Left cardiac atrium (tissue), 4 donors: ENCODE measurements at regions not wholly inside any gene's neighbourhood (a gene's known extent, or its start where the extent isn't known, plus 50 kb on each side); places are given as distances from the start of the nearest gene placed in this dataset.
"Not testable (repeated sequence)": the region's sequence is repeated elsewhere in the genome, so short reads cannot be mapped to it uniquely, and the experiment has no call there.

Experiments
- ATAC-seq, 2 donors: fragments of 200-7000 bp; cut with Tn5 transposase; one replicate each; pipeline ENCODE4 v1.9.1; 2020; ENCODE audit warnings: mild to moderate bottlenecking in 2 of 2, moderate library complexity in 2 of 2
- DNase-seq: peaks from one replicate; pipeline ENCODE4 v3.0.0-alpha.2; 2020
- intact Hi-C, 2 donors: fragments of 100-400 bp; cut with DNase I; formaldehyde crosslinking; loops; one replicate each; pipeline versions ENCODE4 v1.14.1 to v1.15.1; 2022 to 2023
- donor health status: DM: no; HTN: yes; CAD: no.
- donor health status: DM: no; HTN: yes; CAD: no; lungs with severe emphysema.
- donor health status: DM: yes; HTN: yes; CAD: no.
- donor health status: Dilated cardiomyopathy.

GRCh38 chr9:19662213-19662612 lies 126.6 kb downstream of the SLC24A2 start:
- ATAC-seq (peak in 1 of 2 donors; percentile 93), DNase-seq (no peak)
- intact Hi-C loops, result no loop called here

DNA sequence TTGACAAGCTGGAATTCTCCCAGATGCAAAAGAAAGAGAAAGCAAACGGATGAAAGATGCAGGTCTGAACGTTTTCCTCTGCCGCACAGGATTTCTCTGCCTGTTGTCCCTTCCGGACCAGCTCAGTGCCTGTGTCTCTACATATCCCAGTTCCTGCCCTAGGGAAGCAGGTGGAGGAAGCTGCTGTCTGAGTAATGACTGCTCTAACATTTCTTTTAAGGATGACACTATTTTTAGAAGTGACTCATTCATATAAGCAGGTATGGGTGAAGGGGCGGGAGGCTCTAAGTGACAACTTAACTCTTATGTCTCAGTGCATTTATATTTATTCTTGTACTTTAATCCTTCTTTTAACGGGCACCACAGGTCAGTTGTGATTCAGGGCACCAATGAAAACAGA lies 128.8 kb downstream of the SLC24A2 start:
- no peak for ATAC-seq
- no peak for DNase-seq
- intact Hi-C loops, result no loop called here

DNA sequence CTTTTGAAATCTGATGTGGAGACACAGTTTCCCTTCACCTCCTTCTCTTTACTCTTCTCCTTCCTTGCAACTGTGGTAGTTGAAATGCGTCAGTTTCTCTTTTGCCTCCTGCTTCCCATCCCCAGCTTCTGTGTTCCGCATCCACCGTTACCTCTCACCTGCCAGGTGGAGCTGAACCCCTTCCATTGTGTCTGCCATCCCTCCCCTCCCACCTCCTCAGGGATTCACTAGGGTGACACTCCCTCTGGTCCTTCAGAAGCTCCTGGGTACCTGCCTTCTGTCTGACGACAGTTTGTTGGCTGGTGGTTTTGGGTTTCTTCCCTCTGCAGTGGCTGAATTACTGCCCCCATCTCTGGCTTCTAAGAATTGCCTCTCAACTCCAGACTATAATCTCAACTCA lies 132.1 kb downstream of the SLC24A2 start:
- DNase-seq, result no peak
- intact Hi-C loops, result no loop called here
- no peak for ATAC-seq

- intact Hi-C loops, result no loop called here
- ATAC-seq (no peak), DNase-seq (no peak)
These were observed 137.2 kb downstream of the SLC24A2 start for GRCh38 chr9:19651681-19652080.

DNA sequence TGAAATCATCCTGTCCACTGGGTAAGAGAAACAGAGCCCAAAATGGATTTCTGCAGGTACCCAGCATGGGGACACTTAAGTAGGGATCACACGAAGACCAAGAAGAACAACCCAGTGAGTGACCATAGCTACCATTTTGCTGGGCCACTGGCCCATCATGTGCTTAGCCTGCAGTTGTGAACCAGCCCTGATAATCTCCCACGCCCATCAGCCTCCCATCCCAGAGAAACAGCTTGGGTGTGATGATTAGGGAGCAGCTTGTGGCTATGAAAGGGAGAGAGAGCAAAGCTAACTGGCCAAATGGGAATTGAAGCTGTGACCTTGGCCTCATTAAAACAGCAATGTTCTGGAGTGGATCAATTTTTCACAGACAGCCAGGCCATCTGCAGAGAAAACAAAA lies 138.5 kb downstream of the SLC24A2 start:
- intact Hi-C loops, result no loop called here
- DNase-seq (no peak), ATAC-seq (no peak)

GRCh38 chr9:19649336-19650041 lies 139.3 kb downstream of the SLC24A2 start:
- DNase-seq, result no peak
- intact Hi-C loops, result no loop called here
- ATAC-seq, result peak in 1 of 2 donors; percentile 54

- DNase-seq (no peak), ATAC-seq (peak in 1 of 2 donors; percentile 72)
- intact Hi-C loops, result no loop called here
These were observed 140.2 kb downstream of the SLC24A2 start for GRCh38 chr9:19648672-19649071.

DNA sequence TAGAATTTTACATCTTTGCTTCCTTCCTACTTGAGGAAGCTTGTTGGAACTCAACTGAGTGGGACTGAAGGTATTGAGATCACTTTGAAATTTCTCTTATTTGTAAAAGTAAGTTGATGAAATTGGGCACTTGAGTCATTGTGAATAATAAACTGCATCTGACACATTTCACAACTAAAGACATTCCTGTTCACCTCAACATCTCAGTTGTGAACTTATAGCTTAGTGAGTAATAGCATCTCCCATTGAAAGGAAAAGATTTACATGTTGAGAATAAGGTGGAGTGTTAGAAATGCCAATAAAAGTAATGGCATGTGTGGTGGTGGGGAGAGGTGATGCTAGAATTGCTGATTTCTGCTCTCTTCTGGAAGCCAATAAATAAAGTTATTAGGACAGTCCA lies 145.0 kb downstream of the SLC24A2 start:
- ATAC-seq (no peak), DNase-seq (no peak)
- intact Hi-C loops, result no loop called here

DNA sequence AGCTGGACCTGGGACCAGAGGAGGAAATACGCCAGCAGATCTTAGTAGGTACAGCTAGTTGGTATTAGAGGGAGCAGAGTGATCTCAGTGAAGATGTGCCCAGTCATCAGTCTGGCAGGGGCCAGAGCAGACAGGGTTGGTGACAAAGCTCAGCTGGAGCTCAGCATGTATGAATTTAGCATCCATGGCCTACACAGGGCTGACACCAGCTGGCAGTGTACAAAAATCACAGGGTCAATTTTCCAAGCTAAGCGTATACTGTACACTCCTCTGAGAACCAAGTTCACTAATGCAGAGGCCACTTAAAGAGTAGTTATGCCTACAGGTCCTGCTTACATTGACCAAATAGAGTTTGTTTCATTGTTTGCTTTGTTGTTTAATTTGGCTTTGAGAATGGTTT lies 146.6 kb downstream of the SLC24A2 start:
- intact Hi-C loops, result no loop called here
- DNase-seq, result no peak
- no peak for ATAC-seq

- DNase-seq, result no peak
- intact Hi-C loops, result no loop called here
- ATAC-seq, result no peak
These were observed 147.8 kb downstream of the SLC24A2 start for GRCh38 chr9:19641046-19641445.

DNA sequence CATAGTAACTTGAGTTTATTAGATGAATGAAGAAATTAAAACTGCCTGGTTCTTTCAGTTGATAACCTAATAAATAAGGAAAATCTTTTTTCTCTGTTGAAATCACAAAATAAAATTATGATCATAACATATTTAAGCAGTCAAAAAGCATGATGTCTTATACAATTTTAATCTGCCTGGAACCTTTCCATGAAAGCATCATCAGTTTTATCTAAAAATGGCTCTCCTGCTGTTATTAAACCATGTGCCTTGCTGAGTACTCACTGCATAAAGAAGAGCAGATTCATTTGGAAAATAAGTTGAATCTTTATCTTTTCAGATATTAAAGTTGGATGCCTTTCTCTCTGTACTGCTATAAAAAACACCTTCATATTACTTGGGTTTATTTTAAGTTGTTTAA lies 148.8 kb downstream of the SLC24A2 start:
- intact Hi-C loops, result no loop called here
- DNase-seq, result no peak
- ATAC-seq, result peak in 1 of 2 donors; percentile 29

GRCh38 chr9:19637084-19637483 lies 151.8 kb downstream of the SLC24A2 start:
- ATAC-seq (no peak), DNase-seq (no peak)
- intact Hi-C loops, result no loop called here

DNA sequence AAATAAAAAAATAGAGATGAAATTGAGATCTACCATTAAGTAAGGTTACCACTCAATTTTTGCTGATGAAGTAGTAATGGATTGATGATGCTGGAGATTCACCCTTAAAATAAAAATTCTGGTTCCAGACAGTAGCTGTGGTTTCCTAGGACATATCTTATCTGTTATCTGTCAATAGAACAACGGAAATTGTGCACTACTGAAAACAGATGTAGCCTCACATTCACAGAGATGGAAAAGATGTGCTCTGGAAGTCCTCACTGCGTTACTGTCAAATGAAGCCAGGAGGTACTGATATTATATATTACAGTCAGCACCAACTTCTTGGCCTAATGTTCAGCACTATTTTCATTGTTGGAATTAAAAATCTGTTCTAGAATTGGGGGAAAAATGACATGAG lies 154.0 kb downstream of the SLC24A2 start:
- DNase-seq (no peak), ATAC-seq (no peak)
- intact Hi-C loops, result no loop called here

GRCh38 chr9:19631181-19631580 lies 157.7 kb downstream of the SLC24A2 start:
- DNase-seq (no peak), ATAC-seq (no peak)
- intact Hi-C loops, result no loop called here

- ATAC-seq (no peak), DNase-seq (no peak)
- intact Hi-C loops, result no loop called here
These were observed 158.1 kb downstream of the SLC24A2 start for GRCh38 chr9:19630760-19631159.

- no peak for DNase-seq
- intact Hi-C loops, result no loop called here
- no peak for ATAC-seq
These were observed 159.3 kb downstream of the SLC24A2 start for GRCh38 chr9:19629488-19629887.

DNA sequence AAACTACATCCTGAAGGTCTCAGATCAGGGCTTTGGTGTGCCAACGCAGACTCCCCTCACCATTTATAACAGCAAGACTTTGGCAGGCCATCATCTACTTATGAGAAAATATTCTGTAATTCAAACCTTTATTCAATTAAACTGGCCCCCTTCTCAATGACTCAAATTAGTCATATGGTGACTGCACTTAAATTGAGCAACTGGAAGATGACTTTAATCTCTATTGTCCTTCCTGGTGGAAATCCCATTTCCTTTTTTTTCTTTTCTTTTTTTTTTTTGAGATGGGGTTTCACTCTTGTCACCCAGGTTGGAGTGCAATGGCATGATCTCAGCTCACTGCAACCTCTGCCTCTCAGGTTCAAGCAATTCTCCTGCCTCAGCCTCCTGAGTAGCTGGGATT lies 163.4 kb downstream of the SLC24A2 start:
- intact Hi-C loops, DNase-seq, ATAC-seq: not testable (repeated sequence)

- intact Hi-C loops, result no loop called here
- ATAC-seq, result no peak
- no peak for DNase-seq
These were observed 164.3 kb downstream of the SLC24A2 start for GRCh38 chr9:19624519-19624918.

- ATAC-seq, result no peak
- no peak for DNase-seq
- intact Hi-C loops, result no loop called here
These were observed 164.9 kb downstream of the SLC24A2 start for GRCh38 chr9:19623941-19624340.

DNA sequence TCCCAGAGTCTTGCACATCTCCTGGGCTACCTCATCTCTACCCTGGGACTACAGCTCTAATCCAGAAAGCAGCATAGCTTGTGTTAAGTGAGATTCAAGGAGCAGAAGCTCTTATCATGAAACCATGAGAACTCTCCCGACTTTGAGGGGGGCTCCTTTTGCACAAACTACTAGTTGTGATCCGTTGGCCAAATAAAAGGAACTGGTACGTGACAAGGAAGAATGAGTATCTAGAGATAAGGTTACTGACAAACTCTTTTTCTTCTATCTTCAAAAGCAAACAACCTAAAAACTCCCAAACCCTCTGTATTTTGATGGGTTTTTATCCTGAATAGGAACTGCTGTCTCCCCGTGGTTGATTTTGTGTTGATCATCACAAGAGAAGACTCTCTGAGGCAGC lies 168.5 kb downstream of the SLC24A2 start:
- ATAC-seq (no peak), DNase-seq (no peak)
- intact Hi-C loops, result no loop called here

DNA sequence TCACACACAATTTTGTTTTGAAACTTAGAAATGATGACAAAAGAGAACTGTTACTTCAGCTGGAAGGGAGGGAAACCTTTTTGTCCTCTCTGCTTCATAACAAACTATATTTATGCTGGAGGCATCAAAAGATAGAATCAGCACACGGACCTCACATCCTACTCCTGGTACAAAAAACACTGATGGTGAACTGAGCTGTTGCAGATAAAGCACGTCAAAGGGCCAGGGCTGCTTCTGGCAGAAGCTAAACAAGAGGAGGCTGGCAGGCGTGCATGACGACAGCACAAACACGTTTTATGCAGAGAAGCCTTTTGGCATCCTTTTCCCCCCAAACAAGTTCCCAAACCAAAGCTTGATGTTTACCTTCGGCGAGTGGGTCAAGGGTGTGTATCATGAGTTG lies 169.6 kb downstream of the SLC24A2 start:
- no peak for DNase-seq
- no peak for ATAC-seq
- intact Hi-C loops, result no loop called here

- intact Hi-C loops, result no loop called here
- no peak for ATAC-seq
- no peak for DNase-seq
These were observed 170.0 kb downstream of the SLC24A2 start for GRCh38 chr9:19618816-19619215.
